Mesothelial cell of epicardium (in vitro differentiated cells): ENCODE measurements at regions not wholly inside any gene's neighbourhood (a gene's known extent, or its start where the extent isn't known, plus 50 kb on each side); places are given as distances from the start of the nearest gene placed in this dataset.
"Not testable (repeated sequence)": the region's sequence is repeated elsewhere in the genome, so short reads cannot be mapped to it uniquely, and the experiment has no call there.

ENCODE experiments used
- DNase-seq, 2 experiments: peaks; one replicate each; pipeline ENCODE4 v3.0.0; 2021; ENCODE audit warnings: low spot score in 2 of 2; ENCODE audit not compliant: unreplicated experiment in 2 of 2
- H3K27ac Mint-ChIP-seq: 2 replicates; pipeline ENCODE4 v1.8.0; 2021; ENCODE audit warnings: mixed read lengths
- H3K27me3 Mint-ChIP-seq: 2 replicates; pipeline ENCODE4 v1.8.0; 2021; ENCODE audit warnings: low read depth, mixed read lengths
- H3K36me3 Mint-ChIP-seq: 2 replicates; pipeline ENCODE4 v1.8.0; 2021; ENCODE audit warnings: mixed read lengths
- H3K4me1 Mint-ChIP-seq: 2 replicates; pipeline ENCODE4 v1.8.0; 2021; ENCODE audit warnings: mixed read lengths
- H3K4me3 Mint-ChIP-seq: 2 replicates; pipeline ENCODE4 v1.8.0; 2021; ENCODE audit warnings: mild to moderate bottlenecking, moderate library complexity, mixed read lengths
- H3K9me3 Mint-ChIP-seq: 2 replicates; pipeline ENCODE4 v1.8.0; 2021; ENCODE audit warnings: mixed read lengths
- TF ChIP-seq, protein P1 (sequence below): fragments of 200-600 bp; sonication (generic); IDR thresholded peaks from one replicate; pipeline ENCODE4 v1.5.0; 2021; ENCODE audit warnings: antibody characterized with exemption; ENCODE audit not compliant: unreplicated experiment

- H3K36me3 Mint-ChIP-seq, result no peaks in the 10 kb centered on the region
Observed at GRCh38 chr9:33662871-33663270, 132.5 kb upstream of the PRSS3 start.

DNA sequence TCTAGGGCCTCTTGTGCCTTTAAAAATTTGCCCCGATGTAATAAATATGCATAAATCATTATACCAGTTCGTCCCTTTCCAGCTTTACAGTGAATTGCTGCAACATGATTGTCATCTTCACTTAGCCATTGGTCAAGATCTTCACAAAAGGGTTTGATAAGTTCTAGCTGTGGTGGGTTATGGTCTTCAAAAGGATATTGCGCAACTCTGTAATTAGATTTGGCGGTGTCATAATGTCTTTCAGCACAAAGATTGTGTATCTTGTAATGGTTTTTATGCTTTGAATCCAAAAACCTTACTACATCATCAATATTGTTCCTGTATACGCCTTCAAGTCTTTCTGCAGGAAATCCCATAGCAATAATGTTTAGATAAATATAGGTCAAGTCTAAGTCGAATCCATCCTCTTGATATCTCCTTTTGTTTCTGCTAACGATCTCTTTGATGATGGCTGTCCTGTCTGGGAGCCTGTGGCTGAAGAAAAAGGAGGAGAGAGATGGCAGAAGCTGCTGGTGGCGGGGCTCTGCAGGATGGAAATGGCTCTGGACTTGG is 119.1 kb upstream of the PRSS3 start:
- H3K36me3 Mint-ChIP-seq, DNase-seq, H3K4me1 Mint-ChIP-seq: not testable (repeated sequence)
- peak overlapping the region; percentile 84 for H3K4me3 Mint-ChIP-seq
- peaks cover 70% of the 10 kb centered on the region for H3K27me3 Mint-ChIP-seq
- peaks cover 20% of the 10 kb centered on the region for H3K9me3 Mint-ChIP-seq
- H3K27ac Mint-ChIP-seq, result peak overlapping the region; percentile 48

More at GRCh38 chr9:33662871-33663270, 132.5 kb upstream of the PRSS3 start:
- Mint-ChIP-seq H3K27me3 (peaks cover 31% of the 10 kb centered on the region), H3K27ac (no peak overlapping the region), H3K9me3 (no peaks in the 10 kb centered on the region), H3K4me3 (no peak overlapping the region), H3K4me1 (peaks cover 7% of the 10 kb centered on the region)
- TF ChIP-seq, protein P1, sequence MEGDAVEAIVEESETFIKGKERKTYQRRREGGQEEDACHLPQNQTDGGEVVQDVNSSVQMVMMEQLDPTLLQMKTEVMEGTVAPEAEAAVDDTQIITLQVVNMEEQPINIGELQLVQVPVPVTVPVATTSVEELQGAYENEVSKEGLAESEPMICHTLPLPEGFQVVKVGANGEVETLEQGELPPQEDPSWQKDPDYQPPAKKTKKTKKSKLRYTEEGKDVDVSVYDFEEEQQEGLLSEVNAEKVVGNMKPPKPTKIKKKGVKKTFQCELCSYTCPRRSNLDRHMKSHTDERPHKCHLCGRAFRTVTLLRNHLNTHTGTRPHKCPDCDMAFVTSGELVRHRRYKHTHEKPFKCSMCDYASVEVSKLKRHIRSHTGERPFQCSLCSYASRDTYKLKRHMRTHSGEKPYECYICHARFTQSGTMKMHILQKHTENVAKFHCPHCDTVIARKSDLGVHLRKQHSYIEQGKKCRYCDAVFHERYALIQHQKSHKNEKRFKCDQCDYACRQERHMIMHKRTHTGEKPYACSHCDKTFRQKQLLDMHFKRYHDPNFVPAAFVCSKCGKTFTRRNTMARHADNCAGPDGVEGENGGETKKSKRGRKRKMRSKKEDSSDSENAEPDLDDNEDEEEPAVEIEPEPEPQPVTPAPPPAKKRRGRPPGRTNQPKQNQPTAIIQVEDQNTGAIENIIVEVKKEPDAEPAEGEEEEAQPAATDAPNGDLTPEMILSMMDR, result no peak
- DNase-seq, result no peak

DNA sequence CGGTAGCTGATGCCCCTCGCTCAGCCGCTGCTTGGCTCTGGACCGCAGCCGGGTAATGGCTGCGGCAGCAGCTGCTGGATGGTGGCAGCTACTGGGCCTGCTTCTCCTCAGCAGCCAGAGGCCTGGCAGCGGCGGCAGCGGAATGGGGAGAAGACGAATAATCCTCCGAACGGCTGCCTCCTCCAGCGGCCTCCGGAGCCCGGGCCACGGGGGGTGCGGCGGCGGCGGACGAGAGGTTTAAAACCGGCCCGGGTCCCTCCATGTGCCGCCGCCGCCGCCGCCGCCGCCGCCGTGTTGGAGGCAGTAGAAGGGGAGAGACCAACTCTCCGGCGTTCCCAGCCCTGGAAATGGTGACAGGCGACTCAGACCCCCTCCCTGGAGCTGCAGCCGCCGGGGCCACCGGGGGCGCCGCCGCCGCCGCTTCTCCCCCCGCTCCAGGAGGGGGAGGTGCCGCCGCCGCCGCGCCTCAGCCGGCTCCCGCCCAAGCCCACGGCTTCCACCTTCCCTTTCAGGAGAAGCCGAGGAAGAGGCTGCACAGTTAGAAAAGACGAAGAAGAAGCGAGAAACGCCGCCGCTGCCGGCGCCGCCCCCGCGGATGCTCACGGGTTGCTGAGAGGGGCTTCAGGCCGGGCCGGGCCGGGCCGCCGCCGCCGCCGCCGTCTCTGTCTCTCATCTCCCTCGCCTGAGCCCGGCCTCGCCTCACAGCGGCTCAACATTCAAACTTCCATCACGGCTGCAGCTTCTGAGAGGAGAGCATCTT is 118.4 kb upstream of the PRSS3 start:
- Mint-ChIP-seq H3K4me1 (peaks cover 9% of the 10 kb centered on the region), H3K27ac (peak overlapping the region; percentile 88), H3K27me3 (peaks cover 65% of the 10 kb centered on the region), H3K36me3 (no peaks in the 10 kb centered on the region), H3K9me3 (peaks cover 14% of the 10 kb centered on the region), H3K4me3 (peak overlapping the region; percentile 84)
- DNase-seq, result peak; percentile 28 to 62
- TF ChIP-seq, protein P1, result no peak

DNA sequence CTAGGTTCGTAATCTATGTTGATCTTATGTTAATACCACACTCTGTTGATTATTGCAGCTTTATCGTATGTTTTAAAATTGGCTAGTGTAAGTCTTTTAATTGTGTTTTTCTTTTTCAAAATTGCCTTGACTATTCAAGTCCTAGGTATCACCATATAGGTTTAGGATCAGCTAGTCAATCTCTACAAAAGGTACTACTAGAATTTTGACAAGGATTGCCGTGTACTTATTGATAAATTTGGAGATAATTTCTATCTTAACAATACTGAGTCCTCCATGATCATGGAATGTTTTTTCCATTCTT is 117.9 kb upstream of the PRSS3 start:
- TF ChIP-seq, protein P1, result no peak
- Mint-ChIP-seq H3K9me3 (peaks cover 12% of the 10 kb centered on the region), H3K4me1 (peaks cover 9% of the 10 kb centered on the region), H3K27ac (peak overlapping the region; percentile 88), H3K4me3 (peak overlapping the region; percentile 84), H3K27me3 (peaks cover 66% of the 10 kb centered on the region), H3K36me3 (no peaks in the 10 kb centered on the region)
- no peak for DNase-seq

- no peaks in the 10 kb centered on the region for H3K36me3 Mint-ChIP-seq
- peak overlapping the region; percentile 84 for H3K4me3 Mint-ChIP-seq
- TF ChIP-seq, protein P1, result no peak
- peaks cover 9% of the 10 kb centered on the region for H3K4me1 Mint-ChIP-seq
- DNase-seq, result no peak
- peaks cover 10% of the 10 kb centered on the region for H3K9me3 Mint-ChIP-seq
- no peak overlapping the region for H3K27ac Mint-ChIP-seq
- H3K27me3 Mint-ChIP-seq, result peaks cover 65% of the 10 kb centered on the region
Observed at GRCh38 chr9:33677961-33678360, 117.4 kb upstream of the PRSS3 start.

DNA sequence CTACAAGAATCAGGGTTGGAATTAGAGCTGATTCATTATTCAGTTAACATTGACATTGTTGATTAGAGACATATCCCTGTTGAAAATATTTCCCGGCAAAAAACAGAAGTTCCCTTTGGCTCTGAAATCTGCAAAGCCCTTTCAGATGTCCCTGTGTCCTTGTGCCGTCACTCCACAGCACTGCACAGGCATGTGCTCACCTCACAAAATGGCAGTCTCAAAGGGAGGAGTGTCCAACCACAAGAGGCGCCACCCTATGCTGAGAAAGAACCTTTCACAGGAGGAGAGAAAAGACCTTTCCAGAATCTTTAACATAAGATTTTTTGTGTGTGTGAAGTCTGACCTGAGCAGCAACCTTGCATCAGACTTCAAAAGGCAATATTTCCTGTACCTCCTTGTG is 112.8 kb upstream of the PRSS3 start:
- Mint-ChIP-seq H3K36me3 (no peaks in the 10 kb centered on the region), H3K27me3 (peaks cover 36% of the 10 kb centered on the region), H3K27ac (no peak overlapping the region), H3K4me1 (peaks cover 7% of the 10 kb centered on the region), H3K9me3 (peaks cover 6% of the 10 kb centered on the region), H3K4me3 (no peak overlapping the region)
- DNase-seq, result no peak
- TF ChIP-seq, protein P1, result no peak
